Endothelial cell of umbilical vein (primary cell): ENCODE measurements at regions not wholly inside any gene's neighbourhood (a gene's known extent, or its start where the extent isn't known, plus 50 kb on each side); places are given as distances from the start of the nearest gene placed in this dataset.
"Not testable (repeated sequence)": the region's sequence is repeated elsewhere in the genome, so short reads cannot be mapped to it uniquely, and the experiment has no call there.

Source experiments
- POLR2AphosphoS5 ChIP-seq: IDR thresholded peaks from 2 replicates; pipeline ENCODE4 v1.6.1; 2012; ENCODE audit warnings: low read depth, mild to moderate bottlenecking, control low read depth, low read length, moderate library complexity; ENCODE audit not compliant: insufficient read depth
- TF ChIP-seq, protein P1 (sequence below), 2 donors: IDR thresholded peaks; 1 replicate in 1 of 2; 2 replicates in 1 of 2; pipeline ENCODE4 v1.5.1; 2011; ENCODE audit warnings: low read length in 2 of 2, mild to moderate bottlenecking in 2 of 2, moderate library complexity in 2 of 2, control low read depth in 1 of 2, inconsistent platforms in 1 of 2, low read depth in 1 of 2; ENCODE audit not compliant: insufficient read depth in 1 of 2; ENCODE audit errors: extremely low read depth in 1 of 2

GRCh38 chr18:14964976-14965375 is 217.0 kb downstream of the ANKRD30B start:
- not testable (repeated sequence) for TF ChIP-seq POLR2AphosphoS5
- TF ChIP-seq, protein P1, sequence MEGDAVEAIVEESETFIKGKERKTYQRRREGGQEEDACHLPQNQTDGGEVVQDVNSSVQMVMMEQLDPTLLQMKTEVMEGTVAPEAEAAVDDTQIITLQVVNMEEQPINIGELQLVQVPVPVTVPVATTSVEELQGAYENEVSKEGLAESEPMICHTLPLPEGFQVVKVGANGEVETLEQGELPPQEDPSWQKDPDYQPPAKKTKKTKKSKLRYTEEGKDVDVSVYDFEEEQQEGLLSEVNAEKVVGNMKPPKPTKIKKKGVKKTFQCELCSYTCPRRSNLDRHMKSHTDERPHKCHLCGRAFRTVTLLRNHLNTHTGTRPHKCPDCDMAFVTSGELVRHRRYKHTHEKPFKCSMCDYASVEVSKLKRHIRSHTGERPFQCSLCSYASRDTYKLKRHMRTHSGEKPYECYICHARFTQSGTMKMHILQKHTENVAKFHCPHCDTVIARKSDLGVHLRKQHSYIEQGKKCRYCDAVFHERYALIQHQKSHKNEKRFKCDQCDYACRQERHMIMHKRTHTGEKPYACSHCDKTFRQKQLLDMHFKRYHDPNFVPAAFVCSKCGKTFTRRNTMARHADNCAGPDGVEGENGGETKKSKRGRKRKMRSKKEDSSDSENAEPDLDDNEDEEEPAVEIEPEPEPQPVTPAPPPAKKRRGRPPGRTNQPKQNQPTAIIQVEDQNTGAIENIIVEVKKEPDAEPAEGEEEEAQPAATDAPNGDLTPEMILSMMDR (IDR thresholded peaks at IDR 0.05; ENCODE audit: extremely low read depth in 1 of 2, insufficient read depth in 1 of 2, low read depth in 1 of 2, low read length in 2 of 2), result not testable (repeated sequence)
